HEK293 (cell line): ENCODE measurements at regions not wholly inside any gene's neighbourhood (a gene's known extent, or its start where the extent isn't known, plus 50 kb on each side); places are given as distances from the start of the nearest gene placed in this dataset.

Experiments
- CTCF ChIA-PET: fragments of 350-600 bp; formaldehyde crosslinking; extraction: SDS; loops from one replicate; lab custom pipeline; 2021; ENCODE audit warnings: antibody characterized with exemption; lab: Yijun Ruan, JAX
- POLR2A ChIA-PET: fragments of 300-600 bp; formaldehyde crosslinking; extraction: SDS; loops from one replicate; lab custom pipeline; 2020; ENCODE audit warnings: antibody characterized with exemption, inconsistent platforms; lab: Yijun Ruan, JAX
- H3K27ac ChIP-seq: fragments of 200-500 bp; sonication (Bioruptor generic); 2 replicates; pipeline ENCODE4 v1.5.1; 2014; ENCODE audit warnings: low read depth, low read length, control low read depth, inconsistent platforms; ENCODE audit errors: extremely low read depth
- H3K36me3 ChIP-seq, 2 experiments: fragments of 200-500 bp in 1 of 2; sonication (Bioruptor generic) in 1 of 2; 1 replicate in 1 of 2; 2 replicates in 1 of 2; pipeline ENCODE4 v1.5.1; 2014 to 2017; ENCODE audit warnings: inconsistent platforms in 2 of 2, low read length in 2 of 2; ENCODE audit not compliant: control insufficient read depth in 2 of 2, insufficient read depth in 1 of 2
- H3K4me1 ChIP-seq: fragments of 200-500 bp; sonication (Bioruptor generic); 2 replicates; pipeline ENCODE4 v1.5.1; 2014; ENCODE audit warnings: mild to moderate bottlenecking, low read length, inconsistent platforms; ENCODE audit not compliant: control insufficient read depth, insufficient read depth
- H3K4me3 ChIP-seq: 2 replicates; pipeline ENCODE4 v1.5.1; 2011; ENCODE audit warnings: low read depth, mild to moderate bottlenecking, control low read depth, low read length, moderate library complexity
- H3K9me3 ChIP-seq: fragments of 200-500 bp; sonication (Bioruptor generic); 2 replicates; pipeline ENCODE4 v1.5.1; 2014; ENCODE audit warnings: low read depth, low read length, inconsistent platforms; ENCODE audit not compliant: control insufficient read depth, insufficient read depth
- BCL6B ChIP-seq: fragments of 450-650 bp; formaldehyde crosslinking; IDR thresholded peaks from 2 replicates; pipeline ENCODE4 v1.5.1; 2017; ENCODE audit warnings: missing biosample characterization, missing genetic modification characterization
- HIC1 ChIP-seq: fragments of 450-650 bp; formaldehyde crosslinking; IDR thresholded peaks from 2 replicates; pipeline ENCODE4 v1.5.1; 2016; ENCODE audit warnings: missing biosample characterization, missing genetic modification characterization
- HOXA7 ChIP-seq: sonication (generic); formaldehyde crosslinking; IDR thresholded peaks from 2 replicates; pipeline ENCODE4 v1.8.1; 2022; ENCODE audit warnings: missing genetic modification reagents, borderline replicate concordance
- OSR2 ChIP-seq: fragments of 450-650 bp; formaldehyde crosslinking; IDR thresholded peaks from 2 replicates; pipeline ENCODE4 v1.5.1; 2016; ENCODE audit warnings: missing biosample characterization, missing genetic modification characterization
- PRDM2 ChIP-seq: fragments of 450-650 bp; formaldehyde crosslinking; IDR thresholded peaks from 2 replicates; pipeline ENCODE4 v1.5.1; 2016; ENCODE audit warnings: missing biosample characterization, missing genetic modification characterization, borderline replicate concordance
- PRDM4 ChIP-seq: fragments of 450-650 bp; formaldehyde crosslinking; IDR thresholded peaks from 2 replicates; pipeline ENCODE4 v1.5.1; 2017; ENCODE audit warnings: missing biosample characterization, missing genetic modification characterization
- YY2 ChIP-seq: fragments of 450-650 bp; formaldehyde crosslinking; IDR thresholded peaks from 2 replicates; pipeline ENCODE4 v1.5.1; 2016; ENCODE audit warnings: missing biosample characterization, missing genetic modification characterization
- ZBTB20 ChIP-seq: fragments of 450-650 bp; formaldehyde crosslinking; IDR thresholded peaks from 2 replicates; pipeline ENCODE4 v1.5.1; 2016; ENCODE audit warnings: missing biosample characterization, missing genetic modification characterization
- ZFHX2 ChIP-seq: fragments of 450-650 bp; formaldehyde crosslinking; conservative IDR thresholded peaks from 2 replicates; pipeline ENCODE4 v1.5.1; 2016; ENCODE audit warnings: missing biosample characterization, missing genetic modification characterization
- ZIC2 ChIP-seq: fragments of 450-650 bp; formaldehyde crosslinking; IDR thresholded peaks from 2 replicates; pipeline ENCODE4 v1.5.1; 2016; ENCODE audit warnings: missing biosample characterization, missing genetic modification characterization
- ZNF148 ChIP-seq: fragments of 450-650 bp; formaldehyde crosslinking; IDR thresholded peaks from 2 replicates; pipeline ENCODE4 v1.5.0; 2017; ENCODE audit warnings: missing biosample characterization, missing genetic modification characterization, borderline replicate concordance
- ZNF169 ChIP-seq: fragments of 450-650 bp; formaldehyde crosslinking; IDR thresholded peaks from 2 replicates; pipeline ENCODE4 v1.5.1; 2016; ENCODE audit warnings: missing biosample characterization, missing genetic modification characterization
- ZNF184 ChIP-seq: fragments of 450-650 bp; IDR thresholded peaks from 2 replicates; pipeline ENCODE4 v1.5.1; 2018; ENCODE audit warnings: missing biosample characterization, mild to moderate bottlenecking, missing genetic modification characterization
- ZNF2 ChIP-seq: fragments of 450-650 bp; formaldehyde crosslinking; IDR thresholded peaks from 2 replicates; pipeline ENCODE4 v1.5.1; 2016; ENCODE audit warnings: missing biosample characterization, missing genetic modification characterization
- ZNF266 ChIP-seq: fragments of 450-650 bp; formaldehyde crosslinking; IDR thresholded peaks from 2 replicates; pipeline ENCODE4 v1.5.1; 2016; ENCODE audit warnings: missing biosample characterization, missing genetic modification characterization, low read depth
- ZNF302 ChIP-seq: fragments of 450-650 bp; formaldehyde crosslinking; IDR thresholded peaks from 2 replicates; pipeline ENCODE4 v1.5.1; 2016; ENCODE audit warnings: missing biosample characterization, missing genetic modification characterization, low read depth
- ZNF37A ChIP-seq: fragments of 450-650 bp; IDR thresholded peaks from 2 replicates; pipeline ENCODE4 v1.5.1; 2018; ENCODE audit warnings: missing biosample characterization, missing genetic modification characterization
- ZNF423 ChIP-seq: fragments of 450-650 bp; formaldehyde crosslinking; IDR thresholded peaks from 2 replicates; pipeline ENCODE4 v1.5.1; 2016; ENCODE audit warnings: missing biosample characterization, missing genetic modification characterization
- ZNF433 ChIP-seq: fragments of 450-650 bp; formaldehyde crosslinking; IDR thresholded peaks from 2 replicates; pipeline ENCODE4 v1.5.1; 2016; ENCODE audit warnings: missing biosample characterization, missing genetic modification characterization, low read depth
- ZNF558 ChIP-seq: fragments of 450-650 bp; formaldehyde crosslinking; IDR thresholded peaks from 2 replicates; pipeline ENCODE4 v1.5.1; 2016; ENCODE audit warnings: missing biosample characterization, missing genetic modification characterization
- ZNF626 ChIP-seq: fragments of 450-650 bp; sonication (Bioruptor Pico); formaldehyde crosslinking; IDR thresholded peaks from 2 replicates; pipeline ENCODE4 v1.5.1; 2018; ENCODE audit warnings: missing biosample characterization, missing genetic modification characterization, inconsistent platforms
- ZNF785 ChIP-seq: fragments of 450-650 bp; formaldehyde crosslinking; IDR thresholded peaks from 2 replicates; pipeline ENCODE4 v1.5.1; 2016; ENCODE audit warnings: missing biosample characterization, missing genetic modification characterization
- ZSCAN30 ChIP-seq: fragments of 450-650 bp; IDR thresholded peaks from 2 replicates; pipeline ENCODE4 v1.5.1; 2018; ENCODE audit warnings: missing biosample characterization, mild to moderate bottlenecking, missing genetic modification characterization, moderate library complexity

GRCh38 chr13:97548138-97548537 lies 114.2 kb downstream of the RAP2A start (continued):
- TF ChIP-seq ZNF423 (tag by site-specific recombination) (no peak), ZNF785 (tag by site-specific recombination) (no peak), ZFHX2 (tag by site-specific recombination) (no peak), ZNF37A (no peak)

GRCh38 chr13:97548711-97549110 lies 114.7 kb downstream of the RAP2A start:
- ChIA-PET POLR2A (interaction anchor here (1.3 kb wide), 1 partner anchor 115 kb away, joined by 4 read pairs; the partner anchor contains the start of gene RAP2A), CTCF (no interaction called here)

More at GRCh38 chr13:97548711-97549110, 114.7 kb downstream of the RAP2A start:
- Histone ChIP-seq H3K36me3 (no peaks in the 10 kb centered on the region), H3K9me3 (no peaks in the 10 kb centered on the region), H3K4me3 (no peak overlapping the region), H3K27ac (no peak overlapping the region)
- TF ChIP-seq HIC1 (tag by site-specific recombination) (no peak), HOXA7 (CRISPR knock-in tag) (no peak), ZNF184 (no peak), YY2 (tag by site-specific recombination) (no peak), ZNF302 (tag by site-specific recombination) (no peak), ZNF148 (tag by site-specific recombination) (no peak), ZNF558 (tag by site-specific recombination) (no peak), ZIC2 (tag by site-specific recombination) (no peak), ZNF266 (tag by site-specific recombination) (no peak), ZNF433 (tag by site-specific recombination) (no peak), OSR2 (no peak), ZBTB20 (tag by site-specific recombination) (no peak), PRDM4 (tag by site-specific recombination) (no peak), PRDM2 (tag by site-specific recombination) (no peak), ZNF2 (tag by site-specific recombination) (no peak), ZNF626 (tag by site-specific recombination) (no peak), ZSCAN30 (no peak), BCL6B (tag by site-specific recombination) (no peak), ZNF169 (tag by site-specific recombination) (no peak)
- TF ChIP-seq, all 188 proteins: peak for 0
- no peaks in the 10 kb centered on the region for H3K4me1 ChIP-seq
